Mucosa of gallbladder (tissue), 1 donor: ENCODE measurements at regions not wholly inside any gene's neighbourhood (a gene's known extent, or its start where the extent isn't known, plus 50 kb on each side); places are given as distances from the start of the nearest gene placed in this dataset.

ENCODE experiments used
- DNase-seq: peaks from one replicate; pipeline ENCODE4 v3.0.0-alpha.2; 2020; ENCODE audit warnings: low spot score
- donor health status: DM: no; HTN: no; CAD: no.

- no peak for DNase-seq
These were observed 888.8 kb downstream of the QKI start for GRCh38 chr6:164303102-164303964.

GRCh38 chr6:164296411-164296810, 881.9 kb downstream of the QKI start:
- no peak for DNase-seq

DNA sequence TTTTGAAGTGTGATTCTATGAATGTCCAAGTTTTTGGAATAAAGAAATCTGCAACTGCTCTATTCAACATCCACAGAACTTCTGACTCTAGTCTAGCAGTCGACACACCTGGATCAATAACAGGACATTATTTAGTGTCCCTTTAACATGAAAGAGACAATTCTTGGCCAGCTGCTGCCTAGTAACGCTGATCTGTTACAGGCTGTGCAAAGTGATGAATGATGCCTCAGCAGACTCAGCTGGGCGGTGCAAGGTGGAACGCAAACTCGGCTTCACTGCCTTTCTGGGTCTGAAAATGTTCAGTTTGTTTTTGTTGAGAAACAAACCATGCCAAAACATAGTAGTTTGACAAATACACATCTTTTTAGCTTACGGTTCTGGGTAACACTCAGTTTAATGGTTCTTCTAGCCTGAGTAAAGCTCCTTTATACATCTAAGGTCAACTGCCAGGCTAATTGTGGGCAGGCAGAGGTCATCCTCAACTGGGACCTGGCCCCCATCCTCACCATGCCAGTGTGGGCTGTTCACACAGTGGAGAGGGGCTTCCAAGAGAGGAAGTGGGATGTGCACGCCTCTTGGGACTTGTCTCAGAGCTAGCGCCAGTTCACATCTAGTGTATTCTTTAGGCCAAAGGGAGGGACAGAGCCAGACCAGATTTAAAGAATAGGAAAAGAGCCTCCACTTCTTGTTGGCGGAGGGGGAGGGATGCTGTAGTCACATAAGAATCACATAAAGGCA, 879.7 kb downstream of the QKI start:
- DNase-seq: no peak

- no peak for DNase-seq
These were observed 876.7 kb downstream of the QKI start for GRCh38 chr6:164291224-164291623.

DNA sequence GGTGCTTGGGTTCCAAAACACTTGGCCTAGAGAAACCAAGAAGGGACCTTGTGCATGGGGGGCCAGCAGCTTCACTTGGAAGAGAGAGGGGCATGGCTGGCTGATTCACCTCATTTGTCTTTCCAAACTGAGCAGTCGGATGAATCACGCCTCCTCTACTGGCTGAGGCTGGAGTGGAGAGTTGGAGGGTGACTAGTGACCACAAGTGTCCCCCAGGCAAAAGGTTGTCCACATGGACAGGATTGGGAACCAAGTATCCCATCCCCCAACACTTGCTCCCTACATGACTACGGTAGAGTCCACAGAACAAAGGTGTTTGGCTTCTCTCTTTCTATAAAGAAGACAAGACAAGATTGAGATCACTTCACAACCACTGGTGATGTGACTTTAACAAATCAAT, 875.6 kb downstream of the QKI start:
- no peak for DNase-seq

DNA sequence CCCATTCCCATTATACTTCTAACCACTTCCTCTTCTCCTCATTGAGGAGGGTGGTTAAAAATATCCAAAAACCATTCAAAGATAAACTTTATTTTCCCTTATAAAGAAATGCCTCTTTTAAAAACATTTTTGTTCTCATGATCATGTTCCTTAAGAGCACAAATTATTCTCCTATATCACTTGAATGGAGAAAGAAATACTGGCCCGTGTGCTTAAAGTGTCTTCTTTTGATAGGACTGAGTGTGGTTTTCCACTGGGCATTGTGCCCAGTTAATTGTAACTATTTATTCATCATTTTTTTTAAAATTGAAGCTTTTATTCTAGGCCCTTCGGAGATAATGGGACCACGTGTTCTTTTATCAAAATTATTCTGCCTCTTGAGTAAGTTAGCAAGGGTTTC, 871.5 kb downstream of the QKI start:
- no peak for DNase-seq

DNA sequence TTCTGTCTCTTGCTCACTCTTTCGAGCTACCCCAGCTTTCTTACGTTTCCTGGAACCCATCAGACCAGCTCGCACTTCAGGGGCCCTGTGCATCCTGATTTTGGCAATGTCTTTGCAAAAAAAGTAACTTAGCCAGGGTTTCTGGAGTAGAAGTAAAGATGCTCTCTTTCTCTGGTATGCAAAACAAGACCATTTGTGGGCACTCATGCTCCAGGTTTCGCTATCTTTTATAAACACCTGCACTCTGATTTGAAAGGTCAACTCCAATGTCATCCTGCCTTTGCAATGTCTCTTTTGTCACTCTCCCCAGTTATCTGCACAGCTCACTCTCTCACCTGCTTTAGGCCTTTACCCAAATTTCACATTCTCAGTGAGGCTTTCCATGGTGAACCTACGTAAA, 869.1 kb downstream of the QKI start:
- no peak for DNase-seq

- DNase-seq: no peak
These were observed 861.7 kb downstream of the QKI start for GRCh38 chr6:164276211-164276610.

DNA sequence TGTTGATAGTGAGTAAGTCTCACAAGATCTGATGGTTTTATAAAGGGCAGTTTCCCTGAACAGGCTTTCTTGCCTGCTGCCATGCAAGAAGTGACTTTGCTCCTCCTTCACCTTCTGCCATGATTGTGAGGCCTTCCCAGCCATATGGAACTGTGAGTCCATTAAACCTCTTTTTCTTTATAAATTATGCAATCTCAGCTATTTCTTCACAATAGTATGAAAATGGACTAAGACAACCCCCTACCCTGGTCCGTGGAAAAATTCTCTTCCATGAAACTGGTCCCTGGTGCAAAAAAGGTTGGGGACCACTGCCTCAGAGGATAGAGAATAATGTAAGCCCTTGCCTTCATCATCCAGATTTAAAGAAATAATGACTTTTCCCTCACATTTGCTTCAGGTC, 861.3 kb downstream of the QKI start:
- DNase-seq: no peak

DNA sequence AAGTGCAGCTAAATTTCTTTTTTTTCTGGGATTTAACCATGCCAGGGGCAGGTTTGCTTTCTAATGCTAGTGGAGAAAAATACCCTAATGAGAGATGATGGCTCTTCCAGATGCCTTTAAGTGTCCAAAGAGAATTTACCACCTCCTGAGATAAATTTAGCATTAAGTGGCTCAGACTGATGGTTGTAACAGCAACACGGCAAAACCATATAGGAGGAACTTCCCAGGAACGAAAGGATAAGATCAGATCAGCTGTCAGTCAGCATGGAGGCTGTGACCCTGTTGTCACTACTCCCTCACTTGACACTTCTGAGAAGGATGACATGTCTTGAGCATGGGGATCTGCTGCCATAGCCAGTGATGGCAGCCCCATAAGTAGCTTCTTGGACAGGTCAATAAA, 860.0 kb downstream of the QKI start:
- DNase-seq: no peak

- DNase-seq: no peak
These were observed 859.0 kb downstream of the QKI start for GRCh38 chr6:164273491-164273890.

- no peak for DNase-seq
These were observed 852.3 kb downstream of the QKI start for GRCh38 chr6:164266851-164267250.

- no peak for DNase-seq
These were observed 847.8 kb downstream of the QKI start for GRCh38 chr6:164262348-164262747.

GRCh38 chr6:164258421-164258820, 843.9 kb downstream of the QKI start:
- DNase-seq: no peak

DNA sequence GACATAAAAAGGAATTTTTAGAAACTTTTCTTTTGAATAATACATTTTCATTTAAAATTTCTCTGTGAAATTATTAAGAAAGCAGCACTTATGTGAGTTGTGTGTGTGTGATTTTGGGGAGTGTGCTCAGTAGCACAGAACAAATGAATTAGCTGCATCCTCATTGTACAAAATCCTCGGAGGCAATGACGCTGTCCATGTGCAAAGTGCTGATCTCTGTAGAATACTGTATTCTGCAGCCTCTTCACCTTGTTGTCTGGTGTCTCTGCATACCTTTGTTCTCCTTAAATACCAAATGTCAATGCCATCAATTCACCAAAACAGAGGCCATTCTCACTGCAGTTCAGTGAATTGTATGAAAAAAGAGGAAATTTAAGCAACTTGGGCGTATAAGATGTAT, 838.4 kb downstream of the QKI start:
- DNase-seq: no peak

- DNase-seq: no peak
These were observed 837.8 kb downstream of the QKI start for GRCh38 chr6:164252291-164252690.

DNA sequence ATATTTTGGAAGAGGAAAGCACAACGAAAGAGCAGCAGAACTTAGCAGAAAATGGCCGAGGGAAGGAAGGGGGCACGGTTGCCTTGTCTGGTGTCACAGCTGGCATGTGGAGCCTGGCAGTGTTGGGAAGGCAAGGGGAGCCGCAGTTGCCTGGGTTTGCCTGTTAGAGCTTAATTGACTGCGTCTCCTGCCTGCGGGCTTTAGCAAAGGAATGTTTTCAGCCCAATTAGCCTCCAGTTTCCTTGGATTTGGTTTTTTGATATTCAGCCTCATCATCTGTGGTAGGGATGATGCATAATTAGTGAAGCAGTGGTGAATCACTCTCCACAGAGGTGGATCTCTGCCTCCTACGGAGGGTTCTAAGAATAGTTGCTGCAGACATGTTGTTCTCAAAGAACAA, 832.6 kb downstream of the QKI start:
- no peak for DNase-seq

DNA sequence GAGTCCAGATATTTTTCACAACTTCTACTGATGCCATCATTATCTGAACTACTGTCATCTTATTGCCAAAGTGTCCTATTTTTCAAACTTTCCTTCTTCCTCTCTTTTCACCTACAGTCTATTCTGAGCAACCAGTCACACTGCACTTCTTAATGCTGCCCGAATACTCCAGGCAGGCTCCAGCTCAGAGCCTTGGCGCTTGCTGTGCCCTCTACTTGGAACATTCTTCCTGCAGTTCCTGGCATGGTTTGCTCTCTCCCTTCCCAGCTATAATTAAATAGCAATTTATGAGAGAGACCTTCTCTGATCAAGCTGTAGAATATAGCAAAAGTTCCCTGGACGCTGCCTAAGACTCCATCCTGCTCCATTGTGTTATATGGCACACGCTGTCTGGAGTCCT, 831.6 kb downstream of the QKI start:
- DNase-seq: no peak

DNA sequence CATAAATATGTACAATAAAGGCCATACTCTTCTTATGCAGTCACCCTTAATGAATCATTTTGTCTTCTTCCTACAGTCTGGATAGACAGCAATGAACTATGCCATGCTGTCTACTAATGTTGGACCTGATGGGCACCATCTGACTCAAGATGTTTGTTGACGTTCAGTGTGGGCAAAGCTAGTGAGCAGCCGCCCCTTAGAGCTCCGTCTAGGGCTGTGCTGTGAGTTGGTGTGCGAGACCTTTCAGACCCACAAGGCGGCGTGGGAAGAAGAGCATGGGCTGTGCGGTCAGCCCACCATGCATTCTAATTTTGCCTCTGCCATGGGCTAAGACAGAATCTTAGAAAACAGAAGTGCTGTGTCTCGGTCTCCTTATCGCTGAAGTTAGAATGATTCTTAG, 829.4 kb downstream of the QKI start:
- DNase-seq: no peak

GRCh38 chr6:164243012-164243610, 828.6 kb downstream of the QKI start:
- DNase-seq: no peak

DNA sequence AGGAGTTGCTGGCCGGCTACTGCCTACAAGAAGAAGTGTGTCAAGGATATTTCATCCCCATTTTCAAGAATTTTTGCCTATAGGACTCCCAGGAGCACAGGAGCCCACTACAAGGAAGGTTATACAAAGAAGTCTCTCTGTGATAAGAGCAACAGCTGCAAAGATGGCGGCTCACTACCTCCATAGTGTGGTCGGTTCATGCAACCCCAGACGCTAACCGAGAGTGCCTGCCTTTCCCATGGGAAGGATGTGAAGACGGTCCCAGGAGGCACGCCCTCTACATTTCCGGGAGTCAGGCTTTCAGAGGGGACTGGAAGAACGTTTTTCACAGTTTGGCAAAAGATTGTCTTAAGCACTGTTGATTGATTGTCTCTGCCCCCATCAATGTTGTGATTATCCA, 816.3 kb downstream of the QKI start:
- no peak for DNase-seq

DNA sequence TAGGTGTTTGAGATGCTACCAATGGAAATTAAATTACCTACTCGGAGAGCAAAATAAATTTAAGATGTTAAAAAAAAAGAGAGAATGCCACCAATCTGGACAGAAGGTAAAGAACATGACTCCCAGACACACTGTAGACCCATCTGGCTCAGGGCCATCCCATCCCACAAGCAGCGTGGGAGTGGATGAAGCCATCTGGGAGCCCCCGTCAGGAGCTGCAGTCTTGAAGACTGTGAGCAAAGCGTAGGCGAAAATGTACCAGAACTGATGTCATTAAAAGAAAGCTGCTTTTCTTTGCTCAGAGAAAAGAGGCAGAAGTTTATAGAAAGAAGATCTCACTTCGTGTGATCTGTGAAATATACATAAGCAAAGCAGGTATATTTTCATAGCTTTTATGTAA, 815.7 kb downstream of the QKI start:
- DNase-seq: no peak

- DNase-seq: no peak
These were observed 815.2 kb downstream of the QKI start for GRCh38 chr6:164229716-164230115.
